Activated B cell treated with CpG ODN at 0.5 μM for 24 hours (primary cell): ENCODE measurements at regions not wholly inside any gene's neighbourhood (a gene's known extent, or its start where the extent isn't known, plus 50 kb on each side); places are given as distances from the start of the nearest gene placed in this dataset.

Experiments used
- ATAC-seq: fragments of 200-7000 bp; cut with Tn5 transposase; one replicate; pipeline ENCODE4 v1.10.0; 2021; ENCODE audit warnings: low read depth, mild to moderate bottlenecking, moderate library complexity
- CTCF ChIA-PET: fragments of 350-600 bp; sonication (Branson Sonifier 250); formaldehyde crosslinking; loops from one replicate; lab custom pipeline; 2021; ENCODE audit warnings: antibody characterized with exemption; lab: Charles Lee
- POLR2A ChIA-PET: fragments of 350-600 bp; sonication (Branson Sonifier 250); formaldehyde crosslinking; loops from one replicate; lab custom pipeline; 2021; ENCODE audit warnings: antibody characterized with exemption; lab: Charles Lee
- DNase-seq: peaks from one replicate; pipeline ENCODE4 v3.0.0; 2022
- H3K27ac Mint-ChIP-seq: one replicate; pipeline ENCODE4 v1.8.0; 2020; ENCODE audit warnings: mixed read lengths
- H3K27me3 Mint-ChIP-seq: one replicate; pipeline ENCODE4 v1.8.0; 2021; ENCODE audit warnings: mixed read lengths
- H3K36me3 Mint-ChIP-seq: one replicate; pipeline ENCODE4 v1.8.0; 2021; ENCODE audit warnings: low read depth, mixed read lengths
- H3K4me1 Mint-ChIP-seq: one replicate; pipeline ENCODE4 v1.8.0; 2021; ENCODE audit warnings: mixed read lengths
- H3K4me3 Mint-ChIP-seq: one replicate; pipeline ENCODE4 v1.8.0; 2020; ENCODE audit warnings: mild to moderate bottlenecking, mixed read lengths
- H3K9me3 Mint-ChIP-seq: one replicate; pipeline ENCODE4 v1.8.0; 2020; ENCODE audit warnings: mixed read lengths
- CTCF ChIP-seq: fragments of 200-600 bp; IDR thresholded peaks from one replicate; pipeline ENCODE4 v1.8.0; 2022; ENCODE audit warnings: antibody characterized with exemption, mild to moderate bottlenecking
- intact Hi-C: fragments of 100-400 bp; cut with micrococcal nuclease; formaldehyde crosslinking; loops from one replicate; pipeline ENCODE4 v1.15.1; 2024

GRCh38 chr15:69699096-69699495 lies 246.5 kb downstream of the RPLP1 start:
- peaks cover 4% of the 10 kb centered on the region for H3K27me3 Mint-ChIP-seq
- ChIA-PET CTCF (no interaction called here), POLR2A (no interaction called here)
- H3K9me3 Mint-ChIP-seq, result no peaks in the 10 kb centered on the region
- TF ChIP-seq CTCF, result no peak
- intact Hi-C loops, result no loop called here
- no peaks in the 10 kb centered on the region for H3K36me3 Mint-ChIP-seq
- no peak overlapping the region for H3K4me3 Mint-ChIP-seq
- H3K4me1 Mint-ChIP-seq, result peaks cover 11% of the 10 kb centered on the region
- ATAC-seq, result no peak
- DNase-seq, result no peak
- no peak overlapping the region for H3K27ac Mint-ChIP-seq

GRCh38 chr15:69700380-69700779 lies 247.8 kb downstream of the RPLP1 start:
- Mint-ChIP-seq H3K4me1 (peaks cover 11% of the 10 kb centered on the region), H3K4me3 (no peak overlapping the region), H3K27me3 (peaks cover 4% of the 10 kb centered on the region), H3K9me3 (no peaks in the 10 kb centered on the region), H3K27ac (no peak overlapping the region), H3K36me3 (no peaks in the 10 kb centered on the region)
- ChIA-PET CTCF (no interaction called here), POLR2A (interaction anchor here (0.5 kb wide), 1 partner anchor 15 kb away, joined by 7 read pairs; no protein-coding TSS in a partner anchor)
- DNase-seq (no peak), ATAC-seq (no peak)
- no peak for TF ChIP-seq CTCF
- intact Hi-C loops, result no loop called here

GRCh38 chr15:69701198-69701597 lies 248.6 kb downstream of the RPLP1 start:
- intact Hi-C loops, result no loop called here
- CTCF ChIA-PET, result no interaction called here
- TF ChIP-seq CTCF, result no peak
- no peak for ATAC-seq
- POLR2A ChIA-PET, result no interaction called here
- Mint-ChIP-seq H3K27me3 (no peaks in the 10 kb centered on the region), H3K9me3 (no peaks in the 10 kb centered on the region), H3K27ac (no peak overlapping the region), H3K36me3 (no peaks in the 10 kb centered on the region), H3K4me3 (no peak overlapping the region), H3K4me1 (peaks cover 11% of the 10 kb centered on the region)
- no peak for DNase-seq

- H3K4me1 Mint-ChIP-seq, result no peaks in the 10 kb centered on the region
- POLR2A ChIA-PET, result no interaction called here
- no peak overlapping the region for H3K27ac Mint-ChIP-seq
- no peak overlapping the region for H3K4me3 Mint-ChIP-seq
- no peak for TF ChIP-seq CTCF
- H3K27me3 Mint-ChIP-seq, result no peaks in the 10 kb centered on the region
- H3K36me3 Mint-ChIP-seq, result peaks cover 3% of the 10 kb centered on the region
- intact Hi-C loops, result no loop called here
- CTCF ChIA-PET, result no interaction called here
- DNase-seq (no peak), ATAC-seq (no peak)
- peaks cover 6% of the 10 kb centered on the region for H3K9me3 Mint-ChIP-seq
These were observed 251.0 kb downstream of the RPLP1 start for GRCh38 chr15:69703532-69704187.

- POLR2A ChIA-PET, result no interaction called here
- H3K4me3 Mint-ChIP-seq, result no peak overlapping the region
- peaks cover 3% of the 10 kb centered on the region for H3K36me3 Mint-ChIP-seq
- peaks cover 10% of the 10 kb centered on the region for H3K9me3 Mint-ChIP-seq
- no peak for TF ChIP-seq CTCF
- DNase-seq (no peak), ATAC-seq (no peak)
- H3K27ac Mint-ChIP-seq, result no peak overlapping the region
- H3K27me3 Mint-ChIP-seq, result no peaks in the 10 kb centered on the region
- intact Hi-C loops, result no loop called here
- no peaks in the 10 kb centered on the region for H3K4me1 Mint-ChIP-seq
- CTCF ChIA-PET, result no interaction called here
These were observed 251.6 kb downstream of the RPLP1 start for GRCh38 chr15:69704229-69704628.
